AG04449 (cell line): ENCODE measurements at regions not wholly inside any gene's neighbourhood (a gene's known extent, or its start where the extent isn't known, plus 50 kb on each side); places are given as distances from the start of the nearest gene placed in this dataset.
A peak's percentile ranks its signal among the peaks of the same experiment; 100 is the strongest.

ENCODE experiments used
- CTCF ChIA-PET: fragments of 350-600 bp; formaldehyde crosslinking; extraction: SDS; loops from one replicate; lab custom pipeline; 2021; ENCODE audit warnings: antibody characterized with exemption; lab: Yijun Ruan, JAX
- POLR2A ChIA-PET: fragments of 400-600, 350-600 bp; formaldehyde crosslinking; extraction: SDS; loops from one replicate; lab custom pipeline; 2020; ENCODE audit warnings: antibody characterized with exemption, inconsistent platforms; lab: Yijun Ruan, JAX
- DNase-seq: peaks from one replicate; pipeline ENCODE4 v3.0.0-alpha.2; 2010; ENCODE audit warnings: low read depth, low spot score
- H3K4me3 ChIP-seq: 2 replicates; pipeline ENCODE4 v1.5.1; 2011; ENCODE audit warnings: low read depth, mild to moderate bottlenecking, control low read depth, low read length
- TF ChIP-seq, protein P1 (sequence below): IDR thresholded peaks from one replicate; pipeline ENCODE4 v1.5.1; 2011; ENCODE audit warnings: mild to moderate bottlenecking, moderate library complexity, low read length, control low read depth, inconsistent platforms; ENCODE audit not compliant: insufficient read depth; ENCODE audit errors: missing control alignments

DNA sequence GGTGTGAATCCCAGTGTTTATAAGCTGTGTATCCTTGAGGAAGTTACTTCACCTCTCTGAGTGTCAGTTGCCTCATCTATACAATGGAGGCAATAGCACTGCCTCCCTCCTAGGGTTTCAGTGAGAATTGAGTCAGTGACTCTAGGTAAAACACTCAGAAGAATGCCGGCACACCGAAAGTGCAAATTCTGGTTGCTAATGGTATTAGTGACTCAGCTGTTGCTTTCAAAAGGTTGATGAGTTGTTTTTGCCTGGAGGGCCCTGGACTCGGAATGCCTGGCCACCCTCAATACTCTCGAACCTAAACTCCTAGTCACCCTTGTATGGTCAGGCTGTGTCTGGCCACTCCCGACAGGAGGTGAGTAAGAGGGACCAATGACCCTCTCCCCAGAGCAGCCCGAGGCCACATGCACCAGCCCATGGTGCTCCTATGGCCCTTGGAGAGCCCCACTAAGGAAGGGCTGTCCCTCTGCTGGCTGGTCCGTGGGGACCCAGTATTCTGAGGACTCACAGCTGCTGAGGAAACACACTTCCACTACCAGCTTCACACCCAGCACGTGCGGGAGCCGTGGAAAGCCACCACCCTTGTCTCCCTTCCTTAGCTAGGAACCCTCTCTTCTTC, 60.2 kb downstream of the CALML3 start:
- CTCF ChIA-PET, result interaction anchor here (1.0 to 4.1 kb wide), 6 partner anchors 10 to 144 kb away, joined by 3 to 21 read pairs (median 4); no protein-coding TSS in a partner anchor
- TF ChIP-seq, protein P1, sequence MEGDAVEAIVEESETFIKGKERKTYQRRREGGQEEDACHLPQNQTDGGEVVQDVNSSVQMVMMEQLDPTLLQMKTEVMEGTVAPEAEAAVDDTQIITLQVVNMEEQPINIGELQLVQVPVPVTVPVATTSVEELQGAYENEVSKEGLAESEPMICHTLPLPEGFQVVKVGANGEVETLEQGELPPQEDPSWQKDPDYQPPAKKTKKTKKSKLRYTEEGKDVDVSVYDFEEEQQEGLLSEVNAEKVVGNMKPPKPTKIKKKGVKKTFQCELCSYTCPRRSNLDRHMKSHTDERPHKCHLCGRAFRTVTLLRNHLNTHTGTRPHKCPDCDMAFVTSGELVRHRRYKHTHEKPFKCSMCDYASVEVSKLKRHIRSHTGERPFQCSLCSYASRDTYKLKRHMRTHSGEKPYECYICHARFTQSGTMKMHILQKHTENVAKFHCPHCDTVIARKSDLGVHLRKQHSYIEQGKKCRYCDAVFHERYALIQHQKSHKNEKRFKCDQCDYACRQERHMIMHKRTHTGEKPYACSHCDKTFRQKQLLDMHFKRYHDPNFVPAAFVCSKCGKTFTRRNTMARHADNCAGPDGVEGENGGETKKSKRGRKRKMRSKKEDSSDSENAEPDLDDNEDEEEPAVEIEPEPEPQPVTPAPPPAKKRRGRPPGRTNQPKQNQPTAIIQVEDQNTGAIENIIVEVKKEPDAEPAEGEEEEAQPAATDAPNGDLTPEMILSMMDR, result no peak
- DNase-seq, result peak; percentile 66
- POLR2A ChIA-PET, result interaction anchor here (0.8 to 3.4 kb wide), 6 partner anchors 10 to 139 kb away, joined by 3 to 21 read pairs (median 4); no protein-coding TSS in a partner anchor
- no peak overlapping the region for H3K4me3 ChIP-seq

DNA sequence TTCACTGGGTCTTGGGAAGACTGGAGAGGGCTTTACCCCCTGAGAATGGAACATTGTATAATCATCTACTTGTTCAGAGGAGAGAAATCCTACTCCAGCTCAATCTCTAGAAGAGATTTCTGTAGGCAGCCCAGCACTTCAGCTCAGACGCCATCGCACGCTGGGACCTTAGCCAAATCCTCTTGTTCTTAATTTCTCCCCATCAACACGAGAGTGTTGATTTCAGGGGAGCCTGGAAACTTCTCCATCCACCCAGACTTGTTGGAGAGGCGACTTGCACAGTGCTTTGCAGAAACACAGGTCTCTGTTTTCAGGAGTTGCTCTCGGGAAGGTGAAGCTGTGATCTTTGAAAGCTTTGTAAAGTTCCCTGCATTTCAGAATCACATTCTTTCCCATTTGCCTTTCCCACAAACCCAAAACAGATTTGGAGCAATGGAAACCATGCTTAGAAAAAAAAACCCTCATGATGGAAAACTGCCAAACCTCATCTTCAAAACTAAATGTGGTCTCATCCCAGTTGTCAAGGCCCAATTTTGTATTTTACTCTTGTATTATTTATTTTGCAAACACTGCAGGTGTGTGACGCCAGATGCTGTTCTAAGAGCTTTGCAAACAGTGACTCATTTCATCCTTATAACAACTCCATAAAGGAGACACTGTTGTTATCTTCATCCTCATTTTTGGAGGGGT, 60.9 kb downstream of the CALML3 start:
- DNase-seq, result no peak
- TF ChIP-seq, protein P1, result no peak
- CTCF ChIA-PET, result interaction anchor here (1.0 to 4.1 kb wide), 8 partner anchors 10 to 145 kb away, joined by 3 to 21 read pairs (median 4); no protein-coding TSS in a partner anchor
- H3K4me3 ChIP-seq, result no peak overlapping the region
- POLR2A ChIA-PET, result interaction anchor here (1.0 to 3.4 kb wide), 4 partner anchors 10 to 140 kb away, joined by 4 to 21 read pairs (median 7); no protein-coding TSS in a partner anchor

DNA sequence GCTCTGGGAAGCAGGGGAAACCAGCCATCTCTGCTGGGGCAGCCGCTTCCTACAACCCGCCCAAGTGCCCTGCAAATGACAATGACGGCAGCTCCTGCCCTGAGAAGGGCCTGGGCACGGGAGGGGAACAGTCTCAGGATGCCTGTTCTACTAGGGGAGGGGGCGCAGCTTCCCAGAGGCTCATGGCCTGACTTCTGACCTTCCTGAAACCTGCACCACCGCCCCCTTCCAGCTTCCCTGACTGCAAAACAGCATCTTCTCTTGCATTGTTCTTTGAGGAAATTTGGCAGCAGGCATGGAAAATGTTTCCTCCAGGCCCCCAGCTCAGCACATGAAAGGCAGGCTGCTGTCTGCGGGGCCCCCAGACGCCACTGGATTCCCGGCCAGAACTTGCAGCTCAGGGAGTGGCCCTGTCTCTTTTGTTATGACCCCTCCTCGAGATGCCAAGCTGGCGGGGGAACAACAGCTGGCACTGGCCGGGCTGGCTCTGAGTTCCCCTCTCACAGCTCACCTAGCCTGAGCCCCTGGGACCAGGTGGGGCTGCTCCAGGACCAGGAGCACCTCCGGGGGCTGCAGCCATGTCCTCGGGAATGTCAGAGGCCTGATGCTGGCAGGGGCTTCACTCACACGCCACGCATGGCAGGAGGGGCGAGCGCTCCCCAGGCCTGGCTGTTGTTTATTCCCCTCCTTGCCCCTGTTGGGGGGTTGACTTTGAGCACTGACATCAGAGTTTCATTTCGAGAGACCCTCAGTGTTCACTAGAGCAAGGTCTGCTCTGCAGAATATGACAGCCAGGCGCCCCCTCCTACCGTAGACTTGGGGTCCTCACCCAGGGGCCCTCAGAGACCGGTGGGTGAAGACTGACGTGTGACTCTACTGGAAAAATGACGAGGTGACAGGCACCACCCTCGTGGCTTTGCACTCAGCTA, 62.7 kb downstream of the CALML3 start:
- TF ChIP-seq, protein P1, result no peak
- no peak overlapping the region for H3K4me3 ChIP-seq
- ChIA-PET POLR2A (interaction anchor here (1.2 kb wide), 1 partner anchor 9 kb away, joined by 3 read pairs; no protein-coding TSS in a partner anchor), CTCF (interaction anchor here (1.0 to 4.1 kb wide), 5 partner anchors 8 to 146 kb away, joined by 3 to 21 read pairs (median 7); no protein-coding TSS in a partner anchor)
- DNase-seq, result no peak

DNA sequence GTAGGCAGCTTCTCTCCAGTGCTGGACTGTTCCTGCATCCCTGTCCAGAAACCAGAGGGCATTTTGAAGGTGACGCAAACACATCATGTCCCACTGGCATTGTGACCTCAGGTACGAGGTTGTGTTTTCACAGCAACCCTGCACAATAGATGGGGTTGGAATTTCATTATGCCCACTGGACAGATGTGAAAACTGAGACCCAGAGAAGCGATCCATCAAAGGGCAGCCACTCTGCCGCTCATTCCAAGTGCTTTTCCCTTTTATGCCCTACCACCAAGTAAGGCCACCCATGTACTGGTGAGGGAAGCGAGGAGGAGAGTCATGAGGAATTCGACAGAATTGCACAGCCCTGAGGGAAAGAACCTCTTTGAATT, 63.3 kb downstream of the CALML3 start:
- no peak for DNase-seq
- ChIA-PET CTCF (interaction anchor here (2.1 kb wide), 1 partner anchor 144 kb away, joined by 7 read pairs; no protein-coding TSS in a partner anchor), POLR2A (no interaction called here)
- no peak overlapping the region for H3K4me3 ChIP-seq
- TF ChIP-seq, protein P1, result no peak

DNA sequence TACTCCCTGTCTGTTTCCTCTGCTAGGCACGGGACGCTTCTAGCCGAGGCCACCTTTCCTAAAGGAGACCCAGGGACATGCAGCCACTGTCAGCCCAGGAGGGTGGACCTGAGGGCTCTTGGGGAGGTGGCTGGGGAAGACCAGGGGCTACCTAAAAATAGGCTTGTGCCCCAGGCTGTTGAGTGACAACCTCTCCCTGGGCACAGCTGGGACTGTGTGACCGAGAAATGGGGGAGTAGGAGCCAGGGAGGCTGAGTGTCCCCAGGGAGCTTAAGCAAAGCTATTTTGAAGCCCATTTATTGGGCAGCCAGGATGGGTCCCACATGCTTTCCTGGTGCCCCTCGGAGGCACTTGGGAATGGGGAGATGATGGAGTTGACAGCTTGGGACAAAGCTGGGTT, 63.8 kb downstream of the CALML3 start:
- CTCF ChIA-PET, result no interaction called here
- no peak overlapping the region for H3K4me3 ChIP-seq
- no peak for DNase-seq
- POLR2A ChIA-PET, result no interaction called here
- TF ChIP-seq, protein P1, result no peak
